GM18951 (cell line): ENCODE measurements at regions not wholly inside any gene's neighbourhood (a gene's known extent, or its start where the extent isn't known, plus 50 kb on each side); places are given as distances from the start of the nearest gene placed in this dataset.

ENCODE experiments used
- POLR2A ChIP-seq: IDR thresholded peaks from 4 replicates; pipeline ENCODE4 v1.6.1; 2011; ENCODE audit warnings: mild to moderate bottlenecking; ENCODE audit not compliant: insufficient read length, insufficient read depth; ENCODE audit errors: extremely low read depth
- in situ Hi-C: fragments of 300-500 bp; cut with MboI; formaldehyde crosslinking; loops from one replicate; pipeline ENCODE4 v1.12.0; 2022; ENCODE audit warnings: low sequenced_read_pairs, mixed read lengths, inconsistent platforms; ENCODE audit not compliant: unreplicated experiment

GRCh38 chr7:138228769-138229168 lies 152.5 kb downstream of the AKR1D1 start:
- no peak for TF ChIP-seq POLR2A
- in situ Hi-C loops: no loop called here

- in situ Hi-C loops: no loop called here
- TF ChIP-seq POLR2A: no peak
These were observed 156.9 kb downstream of the AKR1D1 start for GRCh38 chr7:138233189-138233588.

GRCh38 chr7:138235207-138235606 lies 158.9 kb downstream of the AKR1D1 start:
- in situ Hi-C loops: no loop called here
- no peak for TF ChIP-seq POLR2A

GRCh38 chr7:138237995-138238394 lies 161.7 kb downstream of the AKR1D1 start:
- no peak for TF ChIP-seq POLR2A
- in situ Hi-C loops: no loop called here

- no peak for TF ChIP-seq POLR2A
- in situ Hi-C loops: no loop called here
These were observed 162.7 kb downstream of the AKR1D1 start for GRCh38 chr7:138238734-138239659.

- no peak for TF ChIP-seq POLR2A
- in situ Hi-C loops: no loop called here
These were observed 167.2 kb downstream of the AKR1D1 start for GRCh38 chr7:138243430-138243829.

- in situ Hi-C loops: no loop called here
- no peak for TF ChIP-seq POLR2A
These were observed 167.6 kb downstream of the AKR1D1 start for GRCh38 chr7:138243836-138244235.

- no peak for TF ChIP-seq POLR2A
- in situ Hi-C loops: no loop called here
These were observed 168.3 kb downstream of the AKR1D1 start for GRCh38 chr7:138244606-138245005.

- in situ Hi-C loops: no loop called here
- TF ChIP-seq POLR2A: no peak
These were observed 169.0 kb downstream of the AKR1D1 start for GRCh38 chr7:138245216-138245615.

GRCh38 chr7:138245682-138246081 lies 169.4 kb downstream of the AKR1D1 start:
- no peak for TF ChIP-seq POLR2A
- in situ Hi-C loops: no loop called here

- TF ChIP-seq POLR2A: no peak
- in situ Hi-C loops: no loop called here
These were observed 170.2 kb downstream of the AKR1D1 start for GRCh38 chr7:138246428-138246827.

GRCh38 chr7:138247081-138247480 lies 170.8 kb downstream of the AKR1D1 start:
- in situ Hi-C loops: no loop called here
- no peak for TF ChIP-seq POLR2A

- in situ Hi-C loops: no loop called here
- TF ChIP-seq POLR2A: no peak
These were observed 171.5 kb downstream of the AKR1D1 start for GRCh38 chr7:138247568-138248333.

- in situ Hi-C loops: no loop called here
- no peak for TF ChIP-seq POLR2A
These were observed 172.3 kb downstream of the AKR1D1 start for GRCh38 chr7:138248609-138249008.
